ENCODE measurements at regions not wholly inside any gene's neighbourhood (a gene's known extent, or its start where the extent isn't known, plus 50 kb on each side); places are given as distances from the start of the nearest gene placed in this dataset.

GRCh38 chr10:78894841-78895195 lies 173.9 kb upstream of the ZMIZ1 start:
- DNase-seq (ENCODE audit: low spot score), result no peak
- in situ Hi-C loops (cut with HindIII; ENCODE audit: low sequenced_read_pairs), result no loop called here

DNA sequence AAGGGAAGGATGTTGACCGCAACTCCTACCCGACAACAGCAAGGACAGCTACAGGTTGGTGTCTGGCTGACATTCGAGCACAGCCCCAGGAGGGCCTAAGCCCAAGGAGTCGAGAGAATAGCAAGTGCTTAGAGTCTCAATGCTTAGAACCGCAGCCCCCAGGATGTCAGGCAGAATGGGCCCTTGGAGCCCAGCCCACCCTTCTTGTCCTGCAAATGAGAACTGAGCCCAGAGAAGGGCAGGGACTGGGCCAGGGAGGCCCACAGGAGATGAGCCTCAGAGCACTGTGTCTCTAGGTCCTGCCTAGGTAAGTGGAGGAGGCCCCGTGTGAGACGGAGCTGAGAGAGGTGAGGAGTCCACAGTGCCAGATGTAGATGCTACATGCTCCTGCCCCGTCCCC lies 173.3 kb upstream of the ZMIZ1 start:
- in situ Hi-C loops (cut with HindIII; ENCODE audit: low sequenced_read_pairs), result no loop called here
- DNase-seq (ENCODE audit: low spot score), result no peak

DNA sequence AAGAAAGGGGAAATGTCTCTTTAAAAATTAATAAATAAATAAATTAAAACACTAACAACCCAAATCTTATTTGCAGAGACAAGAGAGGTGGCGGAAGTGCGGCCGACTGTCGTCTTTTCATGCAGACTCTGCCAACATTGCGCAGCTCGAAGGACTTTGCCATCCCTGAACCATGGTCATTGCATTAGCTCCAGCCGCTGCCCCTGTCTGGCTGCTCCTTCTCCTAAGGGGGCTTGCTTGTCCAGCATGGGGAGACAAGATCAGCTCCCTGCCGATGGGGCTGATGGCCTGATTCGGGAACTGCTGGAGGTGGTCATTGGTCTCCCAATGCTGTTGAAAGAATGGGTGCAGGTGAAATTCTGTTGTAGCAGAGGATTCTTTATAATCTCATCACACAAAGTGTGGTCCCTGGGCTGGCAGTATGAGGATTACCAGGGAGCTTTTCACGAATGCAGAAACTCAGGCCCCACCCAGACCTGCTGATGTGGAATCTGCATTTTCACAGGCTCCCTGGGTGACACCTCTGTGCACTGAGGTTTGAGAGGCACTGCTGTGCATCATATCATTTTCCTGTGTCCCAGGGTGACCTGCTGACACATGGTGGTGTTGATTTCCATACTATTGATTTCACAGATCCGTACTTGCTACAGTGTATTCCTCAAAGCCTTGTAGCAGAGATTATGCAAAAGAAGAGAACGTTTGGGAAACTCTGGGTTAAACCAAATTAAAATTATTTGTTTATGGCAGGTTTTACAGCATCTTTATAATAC lies 172.4 kb upstream of the ZMIZ1 start:
- DNase-seq (ENCODE audit: low spot score), result no peak
- in situ Hi-C loops (cut with HindIII; ENCODE audit: low sequenced_read_pairs), result no loop called here

DNA sequence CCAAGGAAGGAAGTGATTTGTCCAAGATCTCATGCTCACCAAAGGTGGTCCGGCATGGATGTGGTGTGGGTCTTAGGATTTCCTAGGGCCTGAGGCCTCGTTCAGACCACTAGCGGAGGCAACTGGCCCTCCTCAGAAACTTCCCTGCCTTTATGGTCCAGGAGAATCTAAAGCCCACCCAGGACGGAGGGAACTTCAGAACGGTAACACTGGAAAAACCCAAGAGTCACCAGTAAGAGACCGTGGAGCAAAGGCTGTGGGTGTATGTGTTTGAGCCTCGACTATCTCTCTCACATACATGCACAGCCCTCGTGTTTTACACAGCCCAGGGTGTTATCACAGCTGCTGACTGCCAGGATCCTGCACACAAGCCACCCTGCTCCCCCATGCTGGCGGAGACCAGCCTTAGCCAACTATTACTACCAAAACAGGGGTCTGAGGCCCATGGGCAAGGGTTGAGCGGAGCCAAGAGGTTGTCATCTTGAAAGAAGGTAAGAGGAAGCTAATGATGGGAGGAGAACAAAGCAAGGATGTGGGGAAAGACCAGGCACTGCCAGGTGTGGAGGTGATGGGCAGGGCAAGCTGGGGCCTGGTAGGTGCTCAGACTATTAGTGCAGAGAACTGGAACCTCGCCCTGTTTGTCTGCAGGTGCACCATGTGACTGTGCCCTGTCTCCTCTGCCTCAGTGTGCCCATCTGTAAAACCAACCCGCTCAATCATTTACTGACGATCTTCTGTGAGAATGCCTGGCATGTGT lies 170.2 kb upstream of the ZMIZ1 start:
- in situ Hi-C loops (cut with HindIII; ENCODE audit: low sequenced_read_pairs), result no loop called here
- DNase-seq (ENCODE audit: low spot score), result no peak

- DNase-seq (ENCODE audit: low spot score), result no peak
- in situ Hi-C loops (cut with HindIII; ENCODE audit: low sequenced_read_pairs), result no loop called here
These were observed 169.5 kb upstream of the ZMIZ1 start for GRCh38 chr10:78899098-78899754.

DNA sequence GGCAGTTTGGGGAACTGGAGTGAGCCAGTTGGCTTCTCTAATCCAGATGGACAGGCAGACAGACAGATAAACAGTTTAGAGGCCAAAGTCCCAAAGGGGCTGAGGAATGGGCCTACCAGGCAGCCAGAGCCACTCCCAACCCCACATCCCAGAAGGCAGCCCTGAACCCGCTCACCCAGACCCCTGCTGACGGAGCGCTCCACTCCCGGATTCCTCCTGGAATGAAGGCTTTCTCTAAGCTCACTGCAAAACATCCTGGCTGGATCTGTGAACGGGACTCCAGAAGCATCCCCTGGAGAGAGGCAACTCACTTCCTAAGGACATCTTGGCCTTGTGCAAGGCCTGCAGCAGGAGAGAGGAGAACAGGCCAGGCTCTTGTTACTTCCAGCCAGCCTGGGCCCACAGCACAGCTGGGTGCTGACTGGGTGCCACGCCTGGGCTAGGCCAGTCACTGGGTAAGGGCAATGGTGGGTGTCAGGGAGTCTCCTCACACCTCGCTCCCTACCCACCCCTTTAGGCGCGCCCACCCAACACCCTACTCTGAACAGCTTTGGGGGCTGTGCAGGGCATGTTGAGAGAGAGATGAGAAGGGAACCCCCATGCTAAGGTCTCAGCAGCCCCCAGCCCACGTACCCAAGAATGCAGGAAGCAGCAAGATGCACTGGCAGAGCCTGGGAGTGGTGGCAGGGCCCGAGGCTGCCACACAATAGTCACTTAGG lies 168.6 kb upstream of the ZMIZ1 start:
- no peak for DNase-seq (ENCODE audit: low spot score)
- in situ Hi-C loops (cut with HindIII; ENCODE audit: low sequenced_read_pairs), result no loop called here

- in situ Hi-C loops (cut with HindIII; ENCODE audit: low sequenced_read_pairs), result no loop called here
- no peak for DNase-seq (ENCODE audit: low spot score)
These were observed 167.9 kb upstream of the ZMIZ1 start for GRCh38 chr10:78900715-78901430.

GRCh38 chr10:78901694-78902093 lies 167.1 kb upstream of the ZMIZ1 start:
- in situ Hi-C loops (cut with HindIII; ENCODE audit: low sequenced_read_pairs), result no loop called here

DNA sequence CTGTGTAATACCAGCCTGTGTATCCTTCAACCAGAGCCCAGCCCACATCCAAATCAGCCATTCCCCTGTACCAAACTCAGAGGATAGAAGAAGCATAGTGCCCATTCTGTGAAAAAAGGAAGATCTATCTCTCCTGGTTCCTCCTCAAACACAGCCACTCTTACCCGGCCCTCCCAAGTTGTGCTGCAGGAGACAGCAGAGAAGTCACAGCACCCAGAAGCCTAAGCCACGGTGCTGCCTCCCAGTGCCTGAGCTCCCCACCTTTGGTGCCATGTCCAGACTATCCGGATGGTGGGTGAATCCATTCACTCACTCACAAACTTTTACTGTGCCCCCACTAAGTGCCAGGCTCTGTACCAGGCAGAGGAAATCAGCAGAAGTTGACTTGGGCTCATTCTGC lies 166.0 kb upstream of the ZMIZ1 start:
- in situ Hi-C loops (cut with HindIII; ENCODE audit: low sequenced_read_pairs), result no loop called here
- no peak for DNase-seq (ENCODE audit: low spot score)

More at GRCh38 chr10:78901694-78902093, 167.1 kb upstream of the ZMIZ1 start:
- DNase-seq (ENCODE audit: low spot score), result no peak

GRCh38 chr10:78903341-78903940 lies 165.3 kb upstream of the ZMIZ1 start:
- in situ Hi-C loops (cut with HindIII; ENCODE audit: low sequenced_read_pairs), result no loop called here
- DNase-seq (ENCODE audit: low spot score), result no peak

DNA sequence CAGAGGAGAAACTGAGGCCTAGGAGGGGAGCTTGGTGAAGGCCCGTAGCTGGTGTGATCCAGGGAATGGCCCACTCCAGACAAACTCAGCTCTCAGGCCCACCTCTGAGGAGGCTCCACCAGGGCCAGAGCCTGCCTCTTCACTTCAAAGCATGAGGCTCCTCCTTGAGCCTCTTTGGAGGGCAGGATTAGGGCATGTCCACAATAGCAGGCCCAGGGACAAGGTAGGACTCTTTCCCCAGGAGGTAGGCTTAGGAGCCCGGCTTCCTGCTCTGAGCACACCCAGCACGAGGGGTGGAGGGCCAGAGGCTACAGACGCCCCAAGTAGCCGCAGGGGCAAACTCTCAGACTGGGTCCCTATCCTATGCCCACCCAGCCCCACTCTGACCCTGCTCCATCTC lies 164.6 kb upstream of the ZMIZ1 start:
- no peak for DNase-seq (ENCODE audit: low spot score)
- in situ Hi-C loops (cut with HindIII; ENCODE audit: low sequenced_read_pairs), result no loop called here

- in situ Hi-C loops (cut with HindIII; ENCODE audit: low sequenced_read_pairs), result no loop called here
- no peak for DNase-seq (ENCODE audit: low spot score)
These were observed 163.5 kb upstream of the ZMIZ1 start for GRCh38 chr10:78905015-78905956.

DNA sequence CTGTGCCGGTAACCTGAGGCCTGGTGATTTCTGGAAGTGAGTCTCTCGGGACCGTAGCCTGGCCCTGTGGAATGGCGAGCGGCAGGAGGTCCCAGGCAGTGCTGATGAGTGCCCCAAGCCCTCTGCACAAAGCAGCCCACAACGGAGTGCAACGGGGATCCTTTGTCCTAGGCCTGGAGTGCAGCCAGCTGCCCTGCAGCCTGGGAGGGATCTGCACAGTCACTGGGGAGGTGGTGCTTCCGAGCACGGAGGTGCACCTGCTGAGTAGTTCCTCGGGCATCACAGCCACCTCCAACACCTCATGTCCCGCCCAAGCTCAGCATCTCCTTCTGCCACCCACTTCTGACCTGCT lies 162.8 kb upstream of the ZMIZ1 start:
- in situ Hi-C loops (cut with HindIII; ENCODE audit: low sequenced_read_pairs), result no loop called here
- DNase-seq (ENCODE audit: low spot score), result no peak

DNA sequence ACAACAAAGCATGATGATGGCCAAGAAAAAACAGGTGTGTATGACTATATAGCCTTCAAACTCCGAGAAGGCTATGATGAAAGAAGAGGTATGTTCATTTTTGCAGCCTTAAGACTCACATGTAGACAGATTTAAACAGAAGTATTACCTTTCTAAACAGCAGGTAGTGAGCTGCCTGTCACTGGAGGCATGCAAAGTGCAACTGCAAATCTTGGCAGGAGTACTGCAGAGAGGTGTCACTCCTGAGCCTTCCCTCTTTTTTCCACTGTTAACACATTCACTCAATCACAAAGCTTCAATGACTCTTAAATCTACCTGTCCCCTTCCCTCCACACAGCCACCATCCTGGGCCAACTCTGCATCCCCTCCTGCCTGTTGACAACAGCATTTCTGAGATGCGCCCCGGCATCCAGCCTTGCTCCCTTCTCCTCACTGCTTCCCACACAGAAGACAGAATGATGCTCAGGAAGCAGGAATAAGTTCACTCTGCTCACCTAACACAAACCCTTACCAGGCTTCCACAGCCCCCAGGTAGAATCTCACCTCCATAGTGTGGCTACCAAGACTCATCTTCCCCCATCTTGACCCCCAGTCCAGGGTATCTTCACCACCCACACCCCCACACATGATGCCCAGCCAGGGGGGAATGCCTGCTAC lies 161.9 kb upstream of the ZMIZ1 start:
- DNase-seq (ENCODE audit: low spot score), result no peak

GRCh38 chr10:78907551-78908211 lies 161.1 kb upstream of the ZMIZ1 start:
- DNase-seq (ENCODE audit: low spot score), result no peak
- in situ Hi-C loops (cut with HindIII; ENCODE audit: low sequenced_read_pairs), result no loop called here

More for the DNA sequence above, 161.9 kb upstream of the ZMIZ1 start:
- in situ Hi-C loops (cut with HindIII; ENCODE audit: low sequenced_read_pairs), result no loop called here

- no peak for DNase-seq (ENCODE audit: low spot score)
- in situ Hi-C loops (cut with HindIII; ENCODE audit: low sequenced_read_pairs), result no loop called here
These were observed 159.5 kb upstream of the ZMIZ1 start for GRCh38 chr10:78909221-78909620.

- DNase-seq (ENCODE audit: low spot score), result no peak
- in situ Hi-C loops (cut with HindIII; ENCODE audit: low sequenced_read_pairs), result no loop called here
These were observed 158.7 kb upstream of the ZMIZ1 start for GRCh38 chr10:78910021-78910420.
